ENCODE measurements at regions not wholly inside any gene's neighbourhood (a gene's known extent, or its start where the extent isn't known, plus 50 kb on each side); places are given as distances from the start of the nearest gene placed in this dataset.

DNA sequence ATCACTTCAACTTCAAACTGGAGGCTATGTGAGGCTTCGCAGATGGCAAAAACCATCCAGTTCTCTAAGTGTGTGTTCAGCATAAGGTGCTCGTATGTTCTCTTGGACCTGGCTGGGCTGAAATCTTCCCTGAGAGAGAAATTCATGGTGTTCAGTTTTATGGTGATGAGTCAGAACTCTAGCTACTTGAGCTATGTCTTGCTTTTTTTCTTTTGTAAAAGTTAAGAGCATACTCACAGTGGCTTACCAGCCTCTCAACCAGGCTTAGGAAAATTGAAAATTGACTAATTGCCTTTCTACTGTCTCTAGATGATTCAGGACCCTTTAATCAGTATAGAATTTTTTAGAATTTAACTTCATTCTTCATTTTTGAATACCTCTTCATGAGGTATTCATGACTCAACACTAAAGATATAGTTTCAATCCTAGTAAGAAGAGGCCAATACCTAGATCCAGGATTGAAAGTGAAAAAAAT, 617.5 kb downstream of the TBL1XR1 start:
- Histone ChIP-seq H3K9me3 (ENCODE audit: control insufficient read depth, low read length) (no peaks in the 10 kb centered on the region), H3K36me3 (ENCODE audit: control insufficient read depth, insufficient read depth, low read length) (no peaks in the 10 kb centered on the region), H3K27ac (ENCODE audit: insufficient read depth, low read depth, low read length, poor library complexity, severe bottlenecking) (no peak overlapping the region), H3K4me3 (ENCODE audit: insufficient read depth, low read depth, low read length) (no peak overlapping the region), H3K4me1 (ENCODE audit: control insufficient read depth, insufficient read depth, low read length) (no peaks in the 10 kb centered on the region), H3K27me3 (ENCODE audit: control insufficient read depth, insufficient read depth, low read length, poor library complexity, severe bottlenecking) (no peaks in the 10 kb centered on the region)
- 96 to 97% methylated on average over 2 of the region's 2 CpGs for WGBS, 2 experiments

DNA sequence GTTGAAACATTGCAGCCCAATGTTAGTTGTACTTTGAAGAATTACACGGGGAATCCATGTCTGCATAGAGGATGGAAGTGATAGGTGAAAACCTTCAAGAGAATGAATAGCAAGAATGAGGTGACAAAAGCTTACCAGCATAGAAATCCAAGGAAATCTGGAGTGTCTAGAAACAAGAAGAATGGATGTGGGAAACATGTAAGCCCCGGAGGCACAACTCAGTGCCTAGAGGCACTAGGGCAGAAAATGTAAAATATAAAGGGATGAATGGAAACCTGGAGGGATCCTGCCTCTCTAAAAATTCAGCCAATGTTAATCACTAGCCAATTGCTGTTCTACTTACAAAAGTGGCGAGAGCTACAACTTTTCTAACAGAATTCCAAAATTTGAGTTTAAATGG, 619.0 kb downstream of the TBL1XR1 start:
- Histone ChIP-seq H3K36me3 (ENCODE audit: control insufficient read depth, insufficient read depth, low read length) (no peaks in the 10 kb centered on the region), H3K27ac (ENCODE audit: insufficient read depth, low read depth, low read length, poor library complexity, severe bottlenecking) (no peak overlapping the region), H3K9me3 (ENCODE audit: control insufficient read depth, low read length) (no peaks in the 10 kb centered on the region), H3K27me3 (ENCODE audit: control insufficient read depth, insufficient read depth, low read length, poor library complexity, severe bottlenecking) (no peaks in the 10 kb centered on the region), H3K4me3 (ENCODE audit: insufficient read depth, low read depth, low read length) (no peak overlapping the region), H3K4me1 (ENCODE audit: control insufficient read depth, insufficient read depth, low read length) (no peaks in the 10 kb centered on the region)
- WGBS, 2 experiments: 89 to 95% methylated on average over 3 of the region's 3 CpGs

DNA sequence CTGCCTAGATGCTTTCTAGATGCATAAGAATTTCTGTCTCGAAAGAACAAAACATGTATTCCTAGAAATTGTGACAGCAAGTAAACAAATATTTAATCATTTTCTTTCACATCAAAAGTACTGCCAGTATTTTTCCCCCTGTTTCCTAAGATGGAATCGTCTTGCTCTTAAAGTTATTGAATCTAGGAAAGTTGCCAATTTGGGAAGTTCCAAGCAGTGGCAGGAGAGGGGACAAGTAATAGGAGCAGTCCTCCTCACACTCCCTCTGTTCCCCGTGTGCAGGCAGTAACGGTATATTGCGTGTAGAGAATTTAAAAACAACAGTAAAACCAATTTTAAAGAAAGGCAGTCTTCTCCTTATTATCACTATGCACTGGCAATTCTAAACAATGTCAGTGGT, 619.8 kb downstream of the TBL1XR1 start:
- Histone ChIP-seq H3K36me3 (ENCODE audit: control insufficient read depth, insufficient read depth, low read length) (no peaks in the 10 kb centered on the region), H3K9me3 (ENCODE audit: control insufficient read depth, low read length) (no peaks in the 10 kb centered on the region), H3K4me3 (ENCODE audit: insufficient read depth, low read depth, low read length) (no peak overlapping the region), H3K27ac (ENCODE audit: insufficient read depth, low read depth, low read length, poor library complexity, severe bottlenecking) (no peak overlapping the region), H3K4me1 (ENCODE audit: control insufficient read depth, insufficient read depth, low read length) (no peaks in the 10 kb centered on the region), H3K27me3 (ENCODE audit: control insufficient read depth, insufficient read depth, low read length, poor library complexity, severe bottlenecking) (no peaks in the 10 kb centered on the region)
- 92 to 94% methylated on average over 5 of the region's 5 CpGs for WGBS, 2 experiments

DNA sequence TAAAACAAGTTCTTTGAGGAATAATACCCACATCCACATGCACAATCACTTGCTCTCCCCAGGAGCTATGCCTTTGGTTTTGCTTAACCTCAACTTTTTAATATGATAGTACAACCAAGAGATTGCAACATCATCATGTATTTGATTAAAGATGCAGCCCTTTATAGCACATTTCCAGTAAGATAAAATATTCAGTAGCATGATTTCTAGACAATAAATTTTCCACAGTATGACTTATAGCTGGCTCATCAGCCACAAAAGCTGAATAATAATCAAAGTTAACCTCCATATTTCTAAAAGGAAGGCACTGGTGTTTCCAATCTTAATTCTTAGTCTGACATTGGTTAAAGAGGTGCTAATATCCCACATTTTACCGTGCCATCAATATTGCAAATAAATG, 622.5 kb downstream of the TBL1XR1 start:
- WGBS, 2 experiments: no CpG with 5 or more reads among the region's 1 CpG
- Histone ChIP-seq H3K27ac (ENCODE audit: insufficient read depth, low read depth, low read length, poor library complexity, severe bottlenecking) (no peak overlapping the region), H3K4me1 (ENCODE audit: control insufficient read depth, insufficient read depth, low read length) (no peaks in the 10 kb centered on the region), H3K36me3 (ENCODE audit: control insufficient read depth, insufficient read depth, low read length) (no peaks in the 10 kb centered on the region), H3K9me3 (ENCODE audit: control insufficient read depth, low read length) (no peaks in the 10 kb centered on the region), H3K4me3 (ENCODE audit: insufficient read depth, low read depth, low read length) (no peak overlapping the region), H3K27me3 (ENCODE audit: control insufficient read depth, insufficient read depth, low read length, poor library complexity, severe bottlenecking) (no peaks in the 10 kb centered on the region)

DNA sequence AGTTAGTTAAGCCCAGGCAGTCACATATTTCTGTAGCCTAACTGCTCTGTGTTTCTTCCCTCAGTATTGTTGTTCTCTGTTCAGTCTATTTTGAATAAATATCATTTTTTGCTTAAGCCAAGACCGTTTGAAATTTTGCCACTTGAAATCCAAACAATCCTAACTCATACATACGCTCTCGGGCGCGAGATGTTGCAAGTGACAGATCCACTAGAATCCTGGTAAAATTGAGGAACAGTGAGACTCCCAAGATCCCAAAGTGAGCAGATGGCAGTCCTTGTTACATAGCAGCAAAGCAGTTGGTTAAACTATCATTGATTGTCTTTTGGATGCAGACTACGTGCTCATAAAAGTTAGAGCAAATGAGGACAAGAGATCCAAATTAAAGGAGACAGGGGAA, 625.4 kb downstream of the TBL1XR1 start:
- Histone ChIP-seq H3K4me1 (ENCODE audit: control insufficient read depth, insufficient read depth, low read length) (no peaks in the 10 kb centered on the region), H3K4me3 (ENCODE audit: insufficient read depth, low read depth, low read length) (no peak overlapping the region), H3K9me3 (ENCODE audit: control insufficient read depth, low read length) (no peaks in the 10 kb centered on the region), H3K27ac (ENCODE audit: insufficient read depth, low read depth, low read length, poor library complexity, severe bottlenecking) (no peak overlapping the region), H3K27me3 (ENCODE audit: control insufficient read depth, insufficient read depth, low read length, poor library complexity, severe bottlenecking) (no peaks in the 10 kb centered on the region), H3K36me3 (ENCODE audit: control insufficient read depth, insufficient read depth, low read length) (no peaks in the 10 kb centered on the region)
- 95 to 98% methylated on average over 6 of the region's 6 CpGs for WGBS, 2 experiments

DNA sequence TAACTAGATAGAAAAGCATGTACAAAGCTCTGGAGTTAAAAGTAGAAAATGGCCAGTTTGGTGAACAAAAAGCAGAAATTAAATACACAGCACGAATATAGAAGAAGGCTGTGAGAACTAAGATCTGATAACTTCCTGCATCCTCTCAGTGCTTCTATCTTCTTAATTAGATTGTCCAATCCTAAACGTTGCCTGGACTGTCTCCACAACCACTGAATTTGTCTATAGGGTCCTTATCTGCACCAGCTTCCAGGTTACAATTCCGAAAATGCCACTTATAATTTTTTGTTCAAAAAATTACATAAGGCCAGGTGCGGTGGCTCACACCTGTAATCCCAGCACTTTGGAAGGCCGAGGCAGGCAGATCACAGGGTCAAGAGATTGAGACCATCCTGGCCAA, 626.3 kb downstream of the TBL1XR1 start:
- Histone ChIP-seq H3K4me3 (ENCODE audit: insufficient read depth, low read depth, low read length) (no peak overlapping the region), H3K27me3 (ENCODE audit: control insufficient read depth, insufficient read depth, low read length, poor library complexity, severe bottlenecking) (no peaks in the 10 kb centered on the region), H3K27ac (ENCODE audit: insufficient read depth, low read depth, low read length, poor library complexity, severe bottlenecking) (no peak overlapping the region), H3K4me1 (ENCODE audit: control insufficient read depth, insufficient read depth, low read length) (no peaks in the 10 kb centered on the region), H3K9me3 (ENCODE audit: control insufficient read depth, low read length) (no peaks in the 10 kb centered on the region), H3K36me3 (ENCODE audit: control insufficient read depth, insufficient read depth, low read length) (no peaks in the 10 kb centered on the region)
- 87 to 93% methylated on average over 5 of the region's 5 CpGs for WGBS, 2 experiments

DNA sequence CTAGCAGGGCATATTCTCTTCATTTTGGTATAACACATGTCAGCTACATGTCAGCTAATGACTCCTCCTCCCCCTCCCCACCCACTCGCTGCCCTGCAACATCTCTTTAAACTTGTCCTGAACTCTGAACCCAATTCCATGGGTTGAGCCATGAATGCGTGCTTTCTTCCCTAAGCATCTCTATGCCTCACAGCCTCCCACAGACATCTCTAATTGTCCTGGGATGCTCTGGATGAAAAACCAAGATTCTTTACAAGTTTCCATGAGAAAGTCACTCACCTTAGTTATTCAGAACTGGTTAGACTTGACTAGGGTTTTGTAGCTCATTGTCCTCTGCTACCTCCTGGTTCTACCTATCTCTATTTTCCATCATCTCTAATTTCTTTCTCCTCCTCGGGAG, 629.1 kb downstream of the TBL1XR1 start:
- Histone ChIP-seq H3K4me3 (ENCODE audit: insufficient read depth, low read depth, low read length) (no peak overlapping the region), H3K36me3 (ENCODE audit: control insufficient read depth, insufficient read depth, low read length) (no peaks in the 10 kb centered on the region), H3K27ac (ENCODE audit: insufficient read depth, low read depth, low read length, poor library complexity, severe bottlenecking) (no peak overlapping the region), H3K9me3 (ENCODE audit: control insufficient read depth, low read length) (no peaks in the 10 kb centered on the region), H3K4me1 (ENCODE audit: control insufficient read depth, insufficient read depth, low read length) (no peaks in the 10 kb centered on the region), H3K27me3 (ENCODE audit: control insufficient read depth, insufficient read depth, low read length, poor library complexity, severe bottlenecking) (no peaks in the 10 kb centered on the region)
- WGBS, 2 experiments: 82 to 91% methylated on average over 3 of the region's 3 CpGs

DNA sequence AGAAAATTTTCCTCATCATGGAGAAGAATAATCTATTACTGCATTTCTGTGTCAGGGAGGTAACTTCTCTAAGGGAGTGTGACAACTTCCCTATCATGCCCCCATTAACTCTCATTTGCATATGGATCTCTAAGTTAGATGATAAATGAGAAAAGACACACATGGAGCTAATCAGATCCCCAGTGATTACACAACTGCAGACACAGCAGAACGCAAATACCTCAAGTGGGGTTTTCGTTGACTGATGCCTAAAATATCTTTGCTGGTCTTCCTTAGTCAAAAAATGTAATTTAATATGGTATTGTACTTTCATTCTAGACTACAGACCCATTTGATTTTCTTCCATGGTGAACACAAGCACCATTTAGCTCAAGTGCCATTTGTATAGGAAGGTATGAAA, 630.5 kb downstream of the TBL1XR1 start:
- H3K4me3 ChIP-seq (ENCODE audit: insufficient read depth, low read depth, low read length): no peak overlapping the region
- no peaks in the 10 kb centered on the region for H3K9me3 ChIP-seq (ENCODE audit: control insufficient read depth, low read length)
- no peak overlapping the region for H3K27ac ChIP-seq (ENCODE audit: insufficient read depth, low read depth, low read length, poor library complexity, severe bottlenecking)
- H3K4me1 ChIP-seq (ENCODE audit: control insufficient read depth, insufficient read depth, low read length): no peaks in the 10 kb centered on the region
- no peaks in the 10 kb centered on the region for H3K36me3 ChIP-seq (ENCODE audit: control insufficient read depth, insufficient read depth, low read length)
- 89 to 92% methylated on average over 2 of the region's 2 CpGs for WGBS, 2 experiments
- no peaks in the 10 kb centered on the region for H3K27me3 ChIP-seq (ENCODE audit: control insufficient read depth, insufficient read depth, low read length, poor library complexity, severe bottlenecking)

DNA sequence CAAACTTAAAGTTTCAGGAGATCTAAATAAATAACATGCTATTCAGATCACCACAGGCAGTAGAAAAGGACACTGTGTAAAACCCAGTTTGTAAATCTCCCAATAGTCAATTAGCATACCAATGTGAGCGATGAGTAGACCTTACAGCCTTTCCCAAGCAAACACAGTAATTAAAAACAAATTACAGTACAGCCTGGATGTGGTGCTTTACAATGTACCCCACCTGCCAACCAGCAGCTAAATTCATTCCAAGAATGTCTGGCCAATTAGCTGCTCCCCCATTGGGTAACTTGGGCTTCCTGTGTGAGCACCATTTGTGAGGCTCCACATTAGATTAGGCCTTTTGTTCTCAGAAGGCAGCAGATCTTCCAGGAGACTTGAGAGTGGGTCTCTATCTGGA, 635.0 kb downstream of the TBL1XR1 start:
- WGBS, 2 experiments: 68 to 100% methylated on average over 1 of the region's 1 CpG
- no peaks in the 10 kb centered on the region for H3K9me3 ChIP-seq (ENCODE audit: control insufficient read depth, low read length)
- H3K36me3 ChIP-seq (ENCODE audit: control insufficient read depth, insufficient read depth, low read length): no peaks in the 10 kb centered on the region
- no peaks in the 10 kb centered on the region for H3K27me3 ChIP-seq (ENCODE audit: control insufficient read depth, insufficient read depth, low read length, poor library complexity, severe bottlenecking)
- H3K27ac ChIP-seq (ENCODE audit: insufficient read depth, low read depth, low read length, poor library complexity, severe bottlenecking): no peak overlapping the region
- no peaks in the 10 kb centered on the region for H3K4me1 ChIP-seq (ENCODE audit: control insufficient read depth, insufficient read depth, low read length)
- no peak overlapping the region for H3K4me3 ChIP-seq (ENCODE audit: insufficient read depth, low read depth, low read length)

DNA sequence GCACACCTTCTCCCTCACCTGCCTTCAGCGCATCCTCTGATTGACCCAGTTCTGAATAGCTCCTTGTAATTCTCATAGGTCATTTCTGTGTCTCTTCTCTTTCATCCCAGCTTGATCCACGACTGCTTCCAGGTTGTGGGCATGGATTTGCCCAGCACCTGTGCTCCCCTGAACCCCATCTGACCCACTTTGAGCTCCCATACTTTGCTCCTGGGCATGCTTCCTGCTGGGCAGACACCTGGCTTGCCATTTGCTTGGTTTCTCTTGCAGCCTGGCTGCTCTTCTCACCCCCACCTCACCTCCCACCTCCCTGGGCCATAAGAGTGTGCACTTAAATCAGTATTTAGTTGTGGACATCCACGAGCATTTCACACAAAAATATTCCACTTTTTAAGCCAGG, 635.5 kb downstream of the TBL1XR1 start:
- whole genome bisulfite sequencing, 2 experiments: 87 to 94% methylated on average over 2 to 3 of the region's 3 CpGs
- H3K27ac ChIP-seq (ENCODE audit: insufficient read depth, low read depth, low read length, poor library complexity, severe bottlenecking): no peak overlapping the region
- H3K9me3 ChIP-seq (ENCODE audit: control insufficient read depth, low read length): no peaks in the 10 kb centered on the region

More for the DNA sequence above, 635.5 kb downstream of the TBL1XR1 start:
- Histone ChIP-seq H3K4me1 (ENCODE audit: control insufficient read depth, insufficient read depth, low read length) (no peaks in the 10 kb centered on the region), H3K4me3 (ENCODE audit: insufficient read depth, low read depth, low read length) (no peak overlapping the region), H3K36me3 (ENCODE audit: control insufficient read depth, insufficient read depth, low read length) (no peaks in the 10 kb centered on the region), H3K27me3 (ENCODE audit: control insufficient read depth, insufficient read depth, low read length, poor library complexity, severe bottlenecking) (no peaks in the 10 kb centered on the region)
